Mesenchymal stem cell (in vitro differentiated cells and primary cell): ENCODE measurements at regions not wholly inside any gene's neighbourhood (a gene's known extent, or its start where the extent isn't known, plus 50 kb on each side); places are given as distances from the start of the nearest gene placed in this dataset.
A peak's percentile ranks its signal among the peaks of the same experiment; 100 is the strongest.

Experiments
- DNase-seq: peaks from one replicate; pipeline ENCODE4 v3.0.0-alpha.2; 2013
- H2AFZ ChIP-seq: one replicate; pipeline ENCODE4 v1.6.1; 2013; ENCODE audit warnings: low read depth, mild to moderate bottlenecking, control low read depth, inconsistent platforms, low read length, moderate library complexity
- H2AK5ac ChIP-seq: 2 replicates; pipeline ENCODE4 v1.6.1; 2013; ENCODE audit warnings: low read length, moderate library complexity, mild to moderate bottlenecking, inconsistent platforms; ENCODE audit not compliant: severe bottlenecking
- H2BK120ac ChIP-seq: one replicate; pipeline ENCODE4 v1.6.1; 2013; ENCODE audit warnings: low read depth, mild to moderate bottlenecking, inconsistent platforms, low read length, moderate library complexity
- H2BK12ac ChIP-seq, 2 experiments: one replicate each; pipeline ENCODE4 v1.6.1; 2013; ENCODE audit warnings: inconsistent platforms in 2 of 2, low read length in 2 of 2, mild to moderate bottlenecking in 2 of 2, moderate library complexity in 2 of 2, control low read depth in 1 of 2
- H2BK15ac ChIP-seq: one replicate; pipeline ENCODE4 v1.6.1; 2013; ENCODE audit warnings: mild to moderate bottlenecking, low read depth, inconsistent platforms; ENCODE audit not compliant: poor library complexity, severe bottlenecking
- H2BK5ac ChIP-seq: 2 replicates; pipeline ENCODE4 v1.6.1; 2013; ENCODE audit warnings: low read depth, mild to moderate bottlenecking, low read length, control low read depth, inconsistent platforms; ENCODE audit not compliant: poor library complexity, severe bottlenecking
- H3K14ac ChIP-seq, 2 experiments: one replicate each; pipeline ENCODE4 v1.6.1; 2013; ENCODE audit warnings: inconsistent platforms in 2 of 2, low read length in 2 of 2, control low read depth in 1 of 2, mild to moderate bottlenecking in 1 of 2, moderate library complexity in 1 of 2
- H3K18ac ChIP-seq, 2 experiments: one replicate each; pipeline ENCODE4 v1.6.1; 2013; ENCODE audit warnings: inconsistent platforms in 2 of 2, low read length in 2 of 2, control low read depth in 1 of 2, low read depth in 1 of 2, mild to moderate bottlenecking in 1 of 2
- H3K23ac ChIP-seq, 2 experiments: one replicate each; pipeline ENCODE4 v1.6.1; 2013; ENCODE audit warnings: inconsistent platforms in 2 of 2, low read length in 2 of 2, mild to moderate bottlenecking in 2 of 2, moderate library complexity in 2 of 2, control low read depth in 1 of 2
- H3K27ac ChIP-seq: 2 replicates; pipeline ENCODE4 v1.5.1; 2013; ENCODE audit warnings: mild to moderate bottlenecking, moderate library complexity, low read length, control low read depth, inconsistent platforms; ENCODE audit not compliant: poor library complexity, severe bottlenecking
- H3K27me3 ChIP-seq, 2 experiments: 2 replicates each; pipeline versions ENCODE4 v1.6.1 to v1.7.0; 2013; ENCODE audit warnings: low read length in 2 of 2, mild to moderate bottlenecking in 2 of 2, moderate library complexity in 2 of 2, control low read depth in 1 of 2, inconsistent platforms in 1 of 2; ENCODE audit not compliant: control insufficient read depth in 1 of 2, insufficient read depth in 1 of 2
- H3K36me3 ChIP-seq, 2 experiments: 2 replicates each; pipeline versions ENCODE4 v1.6.1 to v1.7.0; 2013; ENCODE audit warnings: low read length in 2 of 2, control low read depth in 1 of 2, inconsistent platforms in 1 of 2, low read depth in 1 of 2, mild to moderate bottlenecking in 1 of 2; ENCODE audit not compliant: insufficient read depth in 2 of 2, control insufficient read depth in 1 of 2
- H3K4ac ChIP-seq, 2 experiments: one replicate each; pipeline ENCODE4 v1.6.1; 2013; ENCODE audit warnings: inconsistent platforms in 2 of 2, low read length in 2 of 2, mild to moderate bottlenecking in 2 of 2, moderate library complexity in 2 of 2, control low read depth in 1 of 2, low read depth in 1 of 2
- H3K4me1 ChIP-seq: 2 replicates; pipeline ENCODE4 v1.6.1; 2013; ENCODE audit warnings: low read depth, low read length, control low read depth; ENCODE audit not compliant: control insufficient read depth, insufficient read depth
- H3K4me2 ChIP-seq: 2 replicates; pipeline ENCODE4 v1.6.1; 2013; ENCODE audit warnings: low read length, mild to moderate bottlenecking, inconsistent platforms; ENCODE audit not compliant: poor library complexity, severe bottlenecking
- H3K4me3 ChIP-seq, 2 experiments: 2 replicates each; pipeline versions ENCODE4 v1.5.1 to v1.7.0; 2013; ENCODE audit warnings: low read length in 2 of 2, mild to moderate bottlenecking in 2 of 2, control low read depth in 1 of 2, low read depth in 1 of 2; ENCODE audit not compliant: insufficient read depth in 1 of 2
- H3K79me1 ChIP-seq: replicated peaks from 2 replicates; pipeline ENCODE4 v1.6.1; 2013; ENCODE audit warnings: mild to moderate bottlenecking, control low read depth, low read length, inconsistent platforms; ENCODE audit not compliant: poor library complexity, severe bottlenecking
- H3K9ac ChIP-seq: 2 replicates; pipeline ENCODE4 v1.7.0; 2013; ENCODE audit warnings: mild to moderate bottlenecking, low read length, moderate library complexity
- H3K9me3 ChIP-seq: 2 replicates; pipeline ENCODE4 v1.7.0; 2013; ENCODE audit warnings: mild to moderate bottlenecking, low read length; ENCODE audit not compliant: control insufficient read depth
- H4K8ac ChIP-seq: one replicate; pipeline ENCODE4 v1.6.1; 2013; ENCODE audit warnings: inconsistent platforms, mild to moderate bottlenecking, low read length, moderate library complexity
- H4K91ac ChIP-seq: one replicate; pipeline ENCODE4 v1.6.1; 2013; ENCODE audit warnings: mild to moderate bottlenecking, low read length, inconsistent platforms
- WGBS: methylation state at CpG from one replicate; pipeline ENCODE4 v1.1.7; 2013; ENCODE audit warnings: mixed read lengths; 5-methylcytosine and 5-hydroxymethylcytosine counted together

DNA sequence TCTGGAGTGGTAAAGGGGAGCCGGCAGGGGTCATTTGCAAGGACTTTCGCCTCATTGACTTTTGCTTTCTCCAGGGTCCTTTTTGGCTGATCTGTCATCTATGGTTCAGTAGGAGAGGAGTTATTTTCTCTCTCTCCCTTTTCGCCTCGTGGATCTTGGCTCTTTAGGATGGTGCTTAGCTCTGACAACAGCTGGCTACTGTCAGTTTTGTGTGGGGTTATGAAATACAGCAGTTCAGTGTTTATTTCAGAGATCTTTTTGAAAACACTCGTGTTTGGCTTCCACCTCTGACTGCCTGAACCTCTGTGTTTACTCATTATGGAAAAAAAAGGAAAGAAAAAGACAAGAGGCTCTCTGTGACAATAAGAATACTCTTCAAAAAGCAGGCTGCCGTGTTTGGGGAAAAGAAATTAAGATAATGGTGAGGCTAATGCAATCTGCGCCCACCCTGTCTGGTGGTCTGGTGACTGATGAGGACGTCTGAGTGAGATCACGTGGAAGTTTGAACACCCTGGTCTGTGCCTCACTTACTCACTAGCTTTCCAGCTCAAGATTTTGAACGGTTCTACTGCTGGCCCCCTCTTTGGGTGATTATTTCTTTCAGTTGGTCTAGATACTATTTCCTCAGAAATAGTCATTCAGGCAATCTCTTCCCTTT, 567.7 kb downstream of the CAAP1 start:
- H2BK120ac ChIP-seq, result peak overlapping the region; percentile 34
- H4K91ac ChIP-seq, result no peak overlapping the region
- H3K23ac ChIP-seq, result no peak overlapping the region
- peak overlapping the region; percentile 61 for H2BK5ac ChIP-seq
- no peaks in the 10 kb centered on the region for H3K27me3 ChIP-seq
- 30% methylated on average over 8 of the region's 10 CpGs for WGBS
- H3K4me1 ChIP-seq, result no peaks in the 10 kb centered on the region
- H2AK5ac ChIP-seq, result peak overlapping the region; percentile 93
- H2BK15ac ChIP-seq, result no peak overlapping the region
- peak; percentile 72 for DNase-seq
- H3K4me3 ChIP-seq, result no peak overlapping the region
- H3K18ac ChIP-seq, result peak overlapping the region in 1 of 2 experiments; percentile 54
- no peak overlapping the region for H3K14ac ChIP-seq
- H3K4ac ChIP-seq, result peak overlapping the region in 1 of 2 experiments; percentile 24
- H4K8ac ChIP-seq, result peak overlapping the region; percentile 94
- no peak overlapping the region for H3K4me2 ChIP-seq
- H3K9me3 ChIP-seq, result no peaks in the 10 kb centered on the region
- H2BK12ac ChIP-seq, result peak overlapping the region; percentile 51 to 98
- H3K36me3 ChIP-seq, result no peaks in the 10 kb centered on the region
- peak overlapping the region; percentile 2 for H2AFZ ChIP-seq
- H3K27ac ChIP-seq, result peak overlapping the region; percentile 92
- peak overlapping the region; percentile 66 for H3K9ac ChIP-seq
- no peaks in the 10 kb centered on the region for H3K79me1 ChIP-seq

DNA sequence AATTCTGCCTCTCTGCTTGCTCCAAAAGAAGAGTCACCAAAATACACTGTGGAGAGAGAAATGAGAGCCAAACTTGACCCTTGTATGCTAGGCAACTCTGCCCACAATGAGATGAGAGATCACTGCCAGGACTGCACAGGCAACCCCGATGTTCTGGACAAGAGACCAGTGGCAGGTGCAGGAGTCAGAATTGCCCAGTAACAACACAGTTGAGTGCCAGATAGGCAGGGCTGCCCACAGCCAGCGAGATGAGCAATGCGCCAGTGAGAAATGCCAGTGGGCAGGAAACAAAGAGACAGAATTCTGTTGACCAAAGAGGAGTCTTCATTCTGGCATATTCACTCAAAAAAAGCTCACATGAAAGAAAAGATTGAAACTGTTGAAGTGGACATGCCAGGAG, 570.7 kb downstream of the CAAP1 start:
- no peak overlapping the region for H3K18ac ChIP-seq
- no peak overlapping the region for H3K4ac ChIP-seq
- no peak for DNase-seq
- H3K9me3 ChIP-seq, result no peaks in the 10 kb centered on the region
- no peak overlapping the region for H2AFZ ChIP-seq
- no peak overlapping the region for H2BK5ac ChIP-seq
- no peak overlapping the region for H4K8ac ChIP-seq
- WGBS, result 100% methylated on average over 1 of the region's 3 CpGs
- H2BK120ac ChIP-seq, result no peak overlapping the region
- peak overlapping the region in 1 of 2 experiments; percentile 70 for H2BK12ac ChIP-seq
- H3K27ac ChIP-seq, result no peak overlapping the region
- H4K91ac ChIP-seq, result no peak overlapping the region
- H3K27me3 ChIP-seq, result no peaks in the 10 kb centered on the region
- H2BK15ac ChIP-seq, result no peak overlapping the region
- no peak overlapping the region for H3K14ac ChIP-seq
- peak overlapping the region in 1 of 2 experiments; percentile 23 for H3K23ac ChIP-seq
- H3K9ac ChIP-seq, result no peak overlapping the region
- no peak overlapping the region for H3K4me3 ChIP-seq
- H3K79me1 ChIP-seq, result no peaks in the 10 kb centered on the region
- H3K36me3 ChIP-seq, result no peaks in the 10 kb centered on the region
- no peaks in the 10 kb centered on the region for H3K4me1 ChIP-seq
- peak overlapping the region; percentile 49 for H2AK5ac ChIP-seq
- no peak overlapping the region for H3K4me2 ChIP-seq

DNA sequence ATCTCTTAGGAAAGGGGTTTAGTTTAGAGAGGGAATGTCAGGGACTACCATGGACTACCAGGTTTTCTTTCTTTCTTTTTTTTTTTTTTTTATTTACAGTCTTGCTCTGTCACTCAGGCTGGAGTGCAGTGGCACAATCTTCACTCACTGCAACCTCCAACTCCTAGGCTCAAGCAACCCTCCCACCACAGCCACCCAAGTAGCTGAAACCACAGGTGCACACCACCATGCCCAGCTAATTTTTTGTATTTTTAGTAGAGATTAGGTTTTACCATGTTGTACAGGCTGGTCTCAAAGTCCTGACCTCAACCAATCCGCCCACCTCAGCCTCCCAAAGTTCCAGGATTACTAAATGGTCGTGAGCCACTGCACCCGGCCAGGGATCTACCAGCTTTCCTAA, 572.7 kb downstream of the CAAP1 start:
- no peak overlapping the region for H3K14ac ChIP-seq
- no peak overlapping the region for H4K8ac ChIP-seq
- no peaks in the 10 kb centered on the region for H3K9me3 ChIP-seq
- DNase-seq, result no peak
- no peaks in the 10 kb centered on the region for H3K36me3 ChIP-seq
- H3K9ac ChIP-seq, result no peak overlapping the region
- no peak overlapping the region for H3K23ac ChIP-seq
- H3K27me3 ChIP-seq, result no peaks in the 10 kb centered on the region
- no peak overlapping the region for H3K27ac ChIP-seq
- no peaks in the 10 kb centered on the region for H3K4me1 ChIP-seq
- no peak overlapping the region for H2BK12ac ChIP-seq
- no peak overlapping the region for H3K4me2 ChIP-seq
- H2BK120ac ChIP-seq, result no peak overlapping the region
- no peak overlapping the region for H2AK5ac ChIP-seq
- H3K18ac ChIP-seq, result no peak overlapping the region
- no peak overlapping the region for H4K91ac ChIP-seq
- H3K4ac ChIP-seq, result no peak overlapping the region
- no peak overlapping the region for H2BK5ac ChIP-seq
- no peak overlapping the region for H3K4me3 ChIP-seq
- WGBS, result no CpG with 5 or more reads among the region's 3 CpGs
- H3K79me1 ChIP-seq, result no peaks in the 10 kb centered on the region
- no peak overlapping the region for H2AFZ ChIP-seq
- no peak overlapping the region for H2BK15ac ChIP-seq

DNA sequence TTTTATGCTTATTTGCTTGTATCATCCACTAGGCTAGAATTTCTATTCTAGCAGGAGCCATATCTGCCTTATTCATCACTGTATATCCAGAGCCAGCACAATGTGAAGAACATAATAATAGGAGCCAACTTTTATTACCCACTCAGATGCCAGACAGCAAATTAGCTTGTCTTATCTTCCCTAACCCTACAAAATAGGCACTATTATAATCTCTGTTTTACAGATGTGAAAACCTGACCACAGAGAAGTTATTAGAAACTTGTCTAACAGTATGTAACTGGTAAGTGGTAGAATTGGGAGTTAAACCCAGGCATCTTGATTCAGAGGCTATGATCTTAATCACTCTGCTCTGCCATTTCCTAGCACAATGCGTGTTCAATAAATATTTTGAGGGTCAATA, 579.5 kb downstream of the CAAP1 start:
- Histone ChIP-seq H4K91ac (no peak overlapping the region), H4K8ac (no peak overlapping the region), H2BK12ac (no peak overlapping the region), H3K9ac (no peak overlapping the region), H3K14ac (no peak overlapping the region), H3K4me1 (no peaks in the 10 kb centered on the region), H3K36me3 (no peaks in the 10 kb centered on the region), H3K27me3 (no peaks in the 10 kb centered on the region), H2BK15ac (no peak overlapping the region), H2AK5ac (no peak overlapping the region), H3K4ac (no peak overlapping the region), H3K27ac (no peak overlapping the region), H3K4me3 (no peak overlapping the region), H3K18ac (no peak overlapping the region), H2BK5ac (no peak overlapping the region), H2AFZ (no peak overlapping the region), H3K9me3 (no peaks in the 10 kb centered on the region), H3K4me2 (no peak overlapping the region), H2BK120ac (no peak overlapping the region), H3K23ac (no peak overlapping the region), H3K79me1 (no peaks in the 10 kb centered on the region)
- no CpG with 5 or more reads among the region's 1 CpG for WGBS
- DNase-seq, result no peak
